SJCRH30 (cell line): ENCODE measurements at regions not wholly inside any gene's neighbourhood (a gene's known extent, or its start where the extent isn't known, plus 50 kb on each side); places are given as distances from the start of the nearest gene placed in this dataset.
"Not testable (repeated sequence)": the region's sequence is repeated elsewhere in the genome, so short reads cannot be mapped to it uniquely, and the experiment has no call there.

Source experiments
- DNase-seq, 2 experiments: peaks; one replicate each; pipeline ENCODE4 v3.0.0-alpha.2; 2015 to 2020
- H3K27ac ChIP-seq: fragments of 250-450 bp; sonication (Bioruptor Pico); 2 replicates; pipeline ENCODE4 v1.5.1; 2020; ENCODE audit warnings: mild to moderate bottlenecking, moderate library complexity
- H3K27me3 ChIP-seq: fragments of 250-450 bp; sonication (Bioruptor Pico); 2 replicates; pipeline ENCODE4 v1.5.1; 2020; ENCODE audit warnings: mild to moderate bottlenecking, moderate library complexity
- H3K36me3 ChIP-seq: fragments of 250-450 bp; sonication (Bioruptor Pico); 2 replicates; pipeline ENCODE4 v1.5.1; 2020; ENCODE audit warnings: mild to moderate bottlenecking, moderate library complexity
- H3K4me1 ChIP-seq: fragments of 250-450 bp; sonication (Bioruptor Pico); 2 replicates; pipeline ENCODE4 v1.5.1; 2020; ENCODE audit warnings: mild to moderate bottlenecking, moderate library complexity
- H3K4me3 ChIP-seq: fragments of 250-450 bp; sonication (Bioruptor Pico); 2 replicates; pipeline ENCODE4 v1.5.1; 2020; ENCODE audit warnings: mild to moderate bottlenecking, moderate library complexity
- H3K9me3 ChIP-seq: fragments of 250-450 bp; sonication (Bioruptor Pico); replicated peaks from 2 replicates; pipeline ENCODE4 v1.5.1; 2020; ENCODE audit warnings: mild to moderate bottlenecking, moderate library complexity

DNA sequence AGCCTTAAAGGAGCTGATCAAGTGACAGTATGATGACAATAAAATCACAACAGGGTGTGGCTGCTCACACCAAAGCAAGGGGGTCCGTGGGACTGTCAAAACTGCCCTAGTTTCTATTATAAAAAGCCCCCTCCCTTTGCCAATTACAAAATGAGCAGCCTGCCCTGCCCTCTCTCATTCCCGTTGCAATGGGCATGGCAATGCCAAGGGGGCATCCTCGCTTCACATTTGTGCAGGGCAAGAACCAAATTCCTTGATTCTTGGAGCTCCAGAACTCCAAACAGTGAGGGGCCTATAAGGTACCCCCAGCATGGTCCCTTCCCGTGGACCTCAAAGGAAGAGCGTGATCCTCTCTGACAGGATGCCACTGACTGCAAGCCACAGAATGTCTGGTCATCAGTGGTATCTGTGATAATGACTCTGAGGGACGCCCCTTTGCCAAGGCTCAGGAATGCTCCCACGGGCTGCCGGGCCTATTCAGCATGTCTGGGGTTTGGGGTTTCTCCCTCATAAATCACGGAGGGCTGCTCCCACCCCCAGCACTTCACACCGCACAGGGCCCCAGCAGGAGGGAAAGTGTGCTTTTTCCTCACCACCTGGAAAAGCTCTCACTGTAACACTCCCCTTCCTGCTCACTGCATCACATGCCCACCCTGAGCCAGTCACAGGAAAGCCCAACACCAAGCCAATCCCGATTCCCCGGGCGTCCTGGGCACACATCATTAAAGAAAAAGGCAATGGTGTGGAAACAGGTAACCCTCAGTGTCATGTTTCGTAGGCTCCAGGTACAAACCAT is 105.1 kb upstream of the TRPM1 start:
- no peak for DNase-seq
- H3K9me3 ChIP-seq = no peaks in the 10 kb centered on the region
- no peaks in the 10 kb centered on the region for H3K36me3 ChIP-seq
- no peaks in the 10 kb centered on the region for H3K27me3 ChIP-seq
- H3K4me3 ChIP-seq = no peak overlapping the region
- H3K4me1 ChIP-seq = no peaks in the 10 kb centered on the region; the same call in 1 of the 2 replicates
- no peak overlapping the region for H3K27ac ChIP-seq

- no peaks in the 10 kb centered on the region for H3K36me3 ChIP-seq
- no peak overlapping the region for H3K4me3 ChIP-seq
- no peaks in the 10 kb centered on the region; the same call in 1 of the 2 replicates for H3K4me1 ChIP-seq
- no peaks in the 10 kb centered on the region for H3K9me3 ChIP-seq
- no peak for DNase-seq
- no peaks in the 10 kb centered on the region for H3K27me3 ChIP-seq
- no peak overlapping the region for H3K27ac ChIP-seq
These were observed 105.7 kb upstream of the TRPM1 start for GRCh38 chr15:31207246-31207645.

DNA sequence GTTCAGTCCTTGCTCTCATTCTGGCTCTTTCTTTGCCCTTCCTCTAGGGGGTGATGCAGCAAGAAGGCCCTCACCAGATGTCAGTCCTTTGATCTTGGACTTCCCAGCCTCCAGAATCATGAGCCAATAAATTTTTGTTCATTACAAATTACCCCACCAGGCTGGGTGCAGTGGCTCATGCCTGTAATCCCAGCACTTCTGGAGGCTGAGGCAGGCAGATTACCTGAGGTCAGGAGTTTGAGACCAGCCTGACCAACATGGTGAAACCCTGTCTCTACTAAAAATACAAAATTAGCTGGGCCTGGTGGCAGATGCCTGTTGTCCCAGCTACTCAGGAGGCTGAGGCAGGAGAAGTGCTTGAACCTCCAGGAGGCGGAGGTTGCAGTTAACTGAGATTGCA is 106.3 kb upstream of the TRPM1 start:
- H3K27ac ChIP-seq, H3K36me3 ChIP-seq, H3K4me1 ChIP-seq, H3K9me3 ChIP-seq, H3K27me3 ChIP-seq, H3K4me3 ChIP-seq, DNase-seq: not testable (repeated sequence)

DNA sequence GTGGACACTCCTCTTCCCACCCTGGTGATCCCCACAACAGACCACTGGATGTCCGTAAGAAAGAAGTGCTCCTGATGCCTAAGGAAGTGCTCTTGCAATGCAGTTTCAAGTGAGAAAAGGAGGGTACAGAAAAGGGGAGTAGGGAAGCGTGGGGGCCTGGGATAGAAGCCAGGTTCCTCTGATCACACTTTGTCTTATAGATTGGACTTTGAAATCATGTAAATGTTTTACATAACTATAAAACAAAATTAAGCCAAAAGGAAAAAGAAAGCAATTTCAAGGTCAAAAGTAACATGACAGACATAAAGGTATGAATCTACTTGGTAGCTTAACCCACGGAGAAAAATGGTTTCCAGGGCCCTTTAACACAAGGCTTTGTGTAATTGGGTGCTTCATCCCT is 107.3 kb upstream of the TRPM1 start:
- Histone ChIP-seq H3K27ac (no peak overlapping the region), H3K27me3 (no peaks in the 10 kb centered on the region), H3K36me3 (no peaks in the 10 kb centered on the region), H3K4me1 (peaks cover 8% of the 10 kb centered on the region), H3K4me3 (no peak overlapping the region), H3K9me3 (no peaks in the 10 kb centered on the region)
- DNase-seq = no peak

DNA sequence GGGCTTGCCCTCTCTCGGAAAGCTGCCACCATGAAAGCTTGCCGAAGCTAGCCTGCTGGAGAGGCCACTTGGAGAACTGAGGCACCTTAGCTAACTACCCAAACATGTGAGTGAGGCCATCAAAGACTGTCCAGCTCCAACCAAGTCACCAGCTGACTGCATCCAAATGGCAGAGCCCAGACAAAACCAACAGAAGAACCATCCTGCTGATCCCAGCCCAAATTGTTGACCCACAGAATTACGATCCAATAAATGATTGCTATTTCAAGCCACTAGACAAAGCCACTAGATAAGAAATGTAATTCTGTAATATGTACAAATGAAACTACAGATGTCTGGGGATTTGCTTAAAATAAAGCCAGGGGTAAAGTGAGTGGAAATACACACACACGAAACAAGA is 109.8 kb upstream of the TRPM1 start:
- Histone ChIP-seq H3K36me3 (no peaks in the 10 kb centered on the region), H3K4me3 (no peak overlapping the region), H3K27ac (no peak overlapping the region), H3K4me1 (peaks cover 13% of the 10 kb centered on the region), H3K27me3 (no peaks in the 10 kb centered on the region; the same call in 1 of the 2 replicates), H3K9me3 (no peaks in the 10 kb centered on the region)
- no peak for DNase-seq

DNA sequence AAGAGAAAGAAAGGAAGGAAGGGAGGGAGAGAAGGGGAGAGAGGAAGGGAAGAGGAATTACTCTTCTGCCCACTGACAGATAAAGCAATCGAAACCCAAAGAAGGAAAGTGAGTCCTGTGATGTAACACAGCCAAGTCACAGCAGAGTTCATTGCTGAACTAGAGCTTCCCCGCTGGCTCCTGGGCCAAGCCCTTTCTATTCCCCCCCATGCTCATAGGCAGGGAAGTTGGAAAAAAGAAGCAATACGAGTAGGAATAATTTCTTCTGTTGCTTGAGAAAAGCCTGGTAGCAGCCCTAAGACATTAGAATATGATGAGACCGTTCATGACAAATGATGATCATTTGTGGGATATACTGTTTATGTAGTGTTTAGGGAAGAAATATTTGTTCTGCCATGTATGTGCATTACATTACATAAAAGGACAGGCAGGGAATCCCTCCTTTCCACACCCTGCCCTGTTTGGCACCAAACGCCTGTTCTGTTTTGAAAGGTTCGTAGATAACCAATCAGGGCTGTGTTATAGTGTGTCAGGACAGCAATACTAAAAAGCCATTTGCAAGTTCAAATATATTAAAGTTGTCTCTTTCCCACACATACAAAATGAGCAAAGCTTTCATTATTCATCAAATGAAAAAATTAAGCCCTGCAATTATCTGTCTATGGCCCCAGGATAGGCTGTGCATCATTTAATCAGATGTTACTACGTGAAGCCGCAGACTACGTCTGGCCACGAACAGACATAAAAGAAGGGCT is 111.0 kb upstream of the TRPM1 start:
- no peak overlapping the region for H3K27ac ChIP-seq
- H3K9me3 ChIP-seq = no peaks in the 10 kb centered on the region
- peaks cover 4% of the 10 kb centered on the region; the same call in 1 of the 2 replicates for H3K27me3 ChIP-seq
- H3K4me1 ChIP-seq = peaks cover 13% of the 10 kb centered on the region
- no peak for DNase-seq
- no peaks in the 10 kb centered on the region for H3K36me3 ChIP-seq
- H3K4me3 ChIP-seq = no peak overlapping the region

GRCh38 chr15:31214158-31214863 is 112.3 kb upstream of the KLF13 start:
- Histone ChIP-seq H3K27me3 (peaks cover 4% of the 10 kb centered on the region; the same call in 1 of the 2 replicates), H3K36me3 (no peaks in the 10 kb centered on the region), H3K4me1 (peaks cover 13% of the 10 kb centered on the region), H3K4me3 (no peak overlapping the region), H3K9me3 (no peaks in the 10 kb centered on the region), H3K27ac (no peak overlapping the region)
- DNase-seq = no peak

- DNase-seq = no peak
- H3K27ac ChIP-seq = no peak overlapping the region
- H3K9me3 ChIP-seq = no peaks in the 10 kb centered on the region
- no peaks in the 10 kb centered on the region for H3K36me3 ChIP-seq
- peaks cover 13% of the 10 kb centered on the region for H3K4me1 ChIP-seq
- H3K27me3 ChIP-seq = peaks cover 4% of the 10 kb centered on the region; the same call in 1 of the 2 replicates
- H3K4me3 ChIP-seq = peak overlapping the region; percentile 57
These were observed 111.7 kb upstream of the KLF13 start for GRCh38 chr15:31214864-31215489.

DNA sequence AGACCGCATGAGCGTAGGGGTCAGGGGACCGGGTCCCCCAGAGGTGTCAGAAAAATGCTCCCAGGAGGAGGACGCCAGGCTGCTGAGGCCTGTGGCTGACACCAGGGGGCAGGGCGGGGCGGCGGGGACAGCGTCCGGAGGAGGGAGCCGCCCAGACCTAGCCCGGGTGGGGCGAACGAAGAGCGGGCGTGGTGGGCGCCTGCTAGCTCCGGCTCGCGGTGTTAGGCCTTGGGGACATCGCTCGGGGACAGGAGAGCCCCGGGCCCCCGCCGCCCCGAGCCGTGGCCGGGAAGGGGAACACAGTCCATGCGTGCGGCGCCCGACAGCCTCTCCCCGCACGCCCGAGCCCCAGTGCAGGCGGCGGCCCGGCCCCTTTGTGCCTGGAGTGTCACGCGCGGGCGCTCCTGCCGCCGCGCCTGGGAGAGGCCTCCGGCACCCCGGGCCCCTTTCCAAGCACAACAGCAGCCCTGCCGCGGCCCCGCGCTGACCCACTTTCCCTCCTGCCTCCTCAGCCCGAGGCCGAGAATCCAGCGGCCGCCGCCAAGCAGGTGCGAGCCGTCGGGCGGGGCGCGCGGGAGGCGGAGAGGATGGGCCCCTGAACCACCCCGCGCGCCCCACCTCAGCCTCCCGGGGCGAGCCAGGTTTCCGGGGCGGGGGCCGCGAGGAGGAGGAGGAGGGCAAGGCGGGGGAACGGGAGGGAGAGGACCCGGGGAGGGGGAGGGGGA is 111.0 kb upstream of the KLF13 start:
- H3K4me3 ChIP-seq = peak overlapping the region; percentile 57
- peak overlapping the region; percentile 2; the same call in 1 of the 2 replicates for H3K27ac ChIP-seq
- peaks cover 13% of the 10 kb centered on the region for H3K4me1 ChIP-seq
- H3K36me3 ChIP-seq = no peaks in the 10 kb centered on the region
- peak; percentile 73 to 79 for DNase-seq
- H3K9me3 ChIP-seq = no peaks in the 10 kb centered on the region
- peaks cover 4% of the 10 kb centered on the region; the same call in 1 of the 2 replicates for H3K27me3 ChIP-seq

GRCh38 chr15:31216215-31216911 is 110.3 kb upstream of the KLF13 start:
- Histone ChIP-seq H3K4me3 (peak overlapping the region; percentile 57), H3K27me3 (peaks cover 4% of the 10 kb centered on the region; the same call in 1 of the 2 replicates), H3K36me3 (no peaks in the 10 kb centered on the region), H3K9me3 (no peaks in the 10 kb centered on the region), H3K4me1 (peaks cover 13% of the 10 kb centered on the region), H3K27ac (no peak overlapping the region)
- DNase-seq = peak; percentile 46 to 64

DNA sequence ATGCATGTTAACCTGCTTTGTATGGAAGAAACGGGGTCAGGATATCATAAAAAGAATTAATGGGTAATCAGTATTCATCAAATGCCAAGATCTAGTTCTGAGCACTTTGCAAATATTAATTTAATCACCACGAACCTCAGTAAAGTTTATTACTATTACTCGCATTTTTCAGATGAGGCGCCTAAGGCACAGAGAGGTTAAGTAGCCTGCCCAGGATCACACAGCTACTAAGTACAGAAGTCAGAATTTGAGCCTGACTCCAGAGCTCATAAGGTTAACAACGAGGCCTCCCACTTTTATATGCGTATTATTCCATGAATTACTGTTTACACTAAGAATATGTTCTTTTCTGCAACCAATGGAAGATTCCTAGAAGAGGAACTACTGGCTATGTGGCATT is 109.6 kb upstream of the KLF13 start:
- no peak overlapping the region for H3K27ac ChIP-seq
- no peak overlapping the region for H3K4me3 ChIP-seq
- peaks cover 14% of the 10 kb centered on the region for H3K4me1 ChIP-seq
- DNase-seq = no peak
- peaks cover 4% of the 10 kb centered on the region; the same call in 1 of the 2 replicates for H3K27me3 ChIP-seq
- H3K36me3 ChIP-seq = no peaks in the 10 kb centered on the region
- H3K9me3 ChIP-seq = no peaks in the 10 kb centered on the region

GRCh38 chr15:31217566-31218270 is 108.9 kb upstream of the KLF13 start:
- Histone ChIP-seq H3K27me3 (peaks cover 4% of the 10 kb centered on the region; the same call in 1 of the 2 replicates), H3K36me3 (no peaks in the 10 kb centered on the region), H3K9me3 (no peaks in the 10 kb centered on the region), H3K4me1 (peaks cover 16% of the 10 kb centered on the region), H3K4me3 (no peak overlapping the region), H3K27ac (no peak overlapping the region)
- no peak for DNase-seq

DNA sequence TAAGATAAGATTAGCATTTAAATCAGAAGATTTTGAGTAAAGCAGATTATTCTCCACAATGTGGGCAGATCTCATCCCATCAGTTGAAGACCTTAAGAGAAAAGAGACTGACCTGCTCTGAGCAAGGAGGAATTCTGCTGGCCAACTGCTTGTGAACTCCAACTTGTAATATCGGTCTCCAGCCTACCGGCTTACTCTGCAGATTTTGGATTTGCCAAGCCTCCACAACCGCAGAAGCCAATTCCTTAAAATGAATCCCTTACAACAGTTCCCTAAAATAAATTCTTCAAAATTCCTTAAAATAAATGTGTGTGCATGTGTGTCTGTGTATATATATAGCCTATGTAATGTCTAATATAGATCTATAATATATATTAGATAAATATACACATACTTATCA is 107.4 kb upstream of the KLF13 start:
- no peak overlapping the region for H3K4me3 ChIP-seq
- no peak for DNase-seq

More for the DNA sequence above, 107.4 kb upstream of the KLF13 start:
- peaks cover 4% of the 10 kb centered on the region; the same call in 1 of the 2 replicates for H3K27me3 ChIP-seq
- no peaks in the 10 kb centered on the region for H3K36me3 ChIP-seq
- H3K9me3 ChIP-seq = no peaks in the 10 kb centered on the region
- no peak overlapping the region for H3K27ac ChIP-seq
- peaks cover 14% of the 10 kb centered on the region; the same call in 1 of the 2 replicates for H3K4me1 ChIP-seq
